Activated CD4-positive, alpha-beta T cell treated with anti-CD3 and anti-CD28 coated beads for 36 hours (primary cell): ENCODE measurements at regions not wholly inside any gene's neighbourhood (a gene's known extent, or its start where the extent isn't known, plus 50 kb on each side); places are given as distances from the start of the nearest gene placed in this dataset.

Experiments
- ATAC-seq: fragments of 200-7000 bp; cut with Tn5 transposase; one replicate; pipeline ENCODE4 v1.10.0; 2021; ENCODE audit warnings: mild to moderate bottlenecking, moderate library complexity
- CTCF ChIA-PET: fragments of 350-600 bp; sonication (Branson Sonifier 250); formaldehyde crosslinking; loops from one replicate; lab custom pipeline; 2021; ENCODE audit warnings: antibody characterized with exemption; lab: Charles Lee
- POLR2A ChIA-PET: fragments of 350-600 bp; sonication (Branson Sonifier 250); formaldehyde crosslinking; loops from one replicate; lab custom pipeline; 2021; ENCODE audit warnings: antibody characterized with exemption, inconsistent platforms; lab: Charles Lee
- DNase-seq: peaks from one replicate; pipeline ENCODE4 v3.0.0-alpha.2; 2020
- H3K27ac Mint-ChIP-seq: one replicate; pipeline ENCODE4 v1.8.0; 2021; ENCODE audit warnings: mixed read lengths
- H3K27me3 Mint-ChIP-seq: one replicate; pipeline ENCODE4 v1.8.0; 2021; ENCODE audit warnings: mixed read lengths
- H3K36me3 Mint-ChIP-seq: one replicate; pipeline ENCODE4 v1.8.0; 2021; ENCODE audit warnings: low read depth, mixed read lengths
- H3K4me1 Mint-ChIP-seq: one replicate; pipeline ENCODE4 v1.8.0; 2021; ENCODE audit warnings: mixed read lengths
- H3K4me3 Mint-ChIP-seq: one replicate; pipeline ENCODE4 v1.8.0; 2021; ENCODE audit warnings: mild to moderate bottlenecking, moderate library complexity, mixed read lengths
- H3K9me3 Mint-ChIP-seq: one replicate; pipeline ENCODE4 v1.8.0; 2021; ENCODE audit warnings: low read depth, mixed read lengths
- intact Hi-C, 2 experiments: fragments of 100-400 bp; cut with DNase I in 1 of 2; cut with micrococcal nuclease in 1 of 2; formaldehyde crosslinking; loops; one replicate each; pipeline versions ENCODE4 v1.14.2 to v1.15.1; 2022 to 2024; cut with DNase I, micrococcal nuclease

- ATAC-seq (no peak), DNase-seq (no peak)
- intact Hi-C loops, result no loop called here
- peaks cover 3% of the 10 kb centered on the region for H3K27me3 Mint-ChIP-seq
- no peaks in the 10 kb centered on the region for H3K9me3 Mint-ChIP-seq
- H3K4me1 Mint-ChIP-seq, result no peaks in the 10 kb centered on the region
- H3K4me3 Mint-ChIP-seq, result no peak overlapping the region
- no peaks in the 10 kb centered on the region for H3K36me3 Mint-ChIP-seq
- no peak overlapping the region for H3K27ac Mint-ChIP-seq
- ChIA-PET CTCF (no interaction called here), POLR2A (no interaction called here)
These were observed 651.6 kb upstream of the TBX3 start for GRCh38 chr12:115335594-115335993.

- no peaks in the 10 kb centered on the region for H3K4me1 Mint-ChIP-seq
- H3K36me3 Mint-ChIP-seq, result no peaks in the 10 kb centered on the region
- ChIA-PET CTCF (no interaction called here), POLR2A (no interaction called here)
- H3K27me3 Mint-ChIP-seq, result peaks cover 3% of the 10 kb centered on the region
- no peak for ATAC-seq
- no peak for DNase-seq
- intact Hi-C loops, result no loop called here
- no peak overlapping the region for H3K4me3 Mint-ChIP-seq
- H3K27ac Mint-ChIP-seq, result no peak overlapping the region
- no peaks in the 10 kb centered on the region for H3K9me3 Mint-ChIP-seq
These were observed 651.1 kb upstream of the TBX3 start for GRCh38 chr12:115335048-115335447.

GRCh38 chr12:115332945-115333344, 649.0 kb upstream of the TBX3 start:
- Mint-ChIP-seq H3K27me3 (peaks cover 3% of the 10 kb centered on the region), H3K27ac (no peak overlapping the region), H3K36me3 (no peaks in the 10 kb centered on the region), H3K4me1 (no peaks in the 10 kb centered on the region), H3K4me3 (no peak overlapping the region), H3K9me3 (no peaks in the 10 kb centered on the region)
- intact Hi-C loops, result no loop called here
- CTCF ChIA-PET, result no interaction called here
- no peak for DNase-seq
- POLR2A ChIA-PET, result no interaction called here
- ATAC-seq, result no peak

- Mint-ChIP-seq H3K4me1 (no peaks in the 10 kb centered on the region), H3K9me3 (no peaks in the 10 kb centered on the region), H3K4me3 (no peak overlapping the region), H3K27ac (no peak overlapping the region), H3K36me3 (no peaks in the 10 kb centered on the region), H3K27me3 (no peaks in the 10 kb centered on the region)
- intact Hi-C loops, result no loop called here
- no peak for ATAC-seq
- CTCF ChIA-PET, result no interaction called here
- POLR2A ChIA-PET, result interaction anchor here (0.6 kb wide), 1 partner anchor 656 kb away, joined by 3 read pairs; no protein-coding TSS in a partner anchor
- DNase-seq, result no peak
These were observed 641.9 kb upstream of the TBX3 start for GRCh38 chr12:115325858-115326257.

GRCh38 chr12:115324949-115325593, 641.1 kb upstream of the TBX3 start:
- CTCF ChIA-PET, result no interaction called here
- no peaks in the 10 kb centered on the region for H3K9me3 Mint-ChIP-seq
- no peaks in the 10 kb centered on the region for H3K4me1 Mint-ChIP-seq
- POLR2A ChIA-PET, result no interaction called here
- ATAC-seq, result no peak
- DNase-seq, result no peak
- H3K4me3 Mint-ChIP-seq, result no peak overlapping the region
- H3K27me3 Mint-ChIP-seq, result no peaks in the 10 kb centered on the region
- H3K36me3 Mint-ChIP-seq, result no peaks in the 10 kb centered on the region
- intact Hi-C loops, result no loop called here
- no peak overlapping the region for H3K27ac Mint-ChIP-seq

GRCh38 chr12:115323223-115323905, 639.4 kb upstream of the TBX3 start:
- Mint-ChIP-seq H3K36me3 (no peaks in the 10 kb centered on the region), H3K4me1 (no peaks in the 10 kb centered on the region), H3K27ac (no peak overlapping the region), H3K4me3 (no peak overlapping the region), H3K27me3 (no peaks in the 10 kb centered on the region), H3K9me3 (no peaks in the 10 kb centered on the region)
- no peak for ATAC-seq
- CTCF ChIA-PET, result no interaction called here
- intact Hi-C loops, result no loop called here
- DNase-seq, result no peak
- POLR2A ChIA-PET, result no interaction called here

GRCh38 chr12:115322275-115322674, 638.3 kb upstream of the TBX3 start:
- ATAC-seq (no peak), DNase-seq (no peak)
- H3K9me3 Mint-ChIP-seq, result no peaks in the 10 kb centered on the region
- no peaks in the 10 kb centered on the region for H3K36me3 Mint-ChIP-seq
- intact Hi-C loops, result no loop called here
- ChIA-PET POLR2A (no interaction called here), CTCF (no interaction called here)
- no peak overlapping the region for H3K4me3 Mint-ChIP-seq
- no peak overlapping the region for H3K27ac Mint-ChIP-seq
- H3K4me1 Mint-ChIP-seq, result no peaks in the 10 kb centered on the region
- H3K27me3 Mint-ChIP-seq, result no peaks in the 10 kb centered on the region

GRCh38 chr12:115320967-115321366, 637.0 kb upstream of the TBX3 start:
- intact Hi-C loops, result no loop called here
- Mint-ChIP-seq H3K27ac (no peak overlapping the region), H3K9me3 (no peaks in the 10 kb centered on the region), H3K27me3 (no peaks in the 10 kb centered on the region), H3K4me3 (no peak overlapping the region), H3K4me1 (no peaks in the 10 kb centered on the region), H3K36me3 (no peaks in the 10 kb centered on the region)
- CTCF ChIA-PET, result no interaction called here
- no peak for ATAC-seq
- POLR2A ChIA-PET, result no interaction called here
- no peak for DNase-seq

GRCh38 chr12:115320451-115320850, 636.5 kb upstream of the TBX3 start:
- H3K9me3 Mint-ChIP-seq, result no peaks in the 10 kb centered on the region
- POLR2A ChIA-PET, result no interaction called here
- DNase-seq, result no peak

GRCh38 chr12:115319446-115320040, 635.6 kb upstream of the TBX3 start:
- DNase-seq (no peak), ATAC-seq (no peak)
- no peaks in the 10 kb centered on the region for H3K4me1 Mint-ChIP-seq
- ChIA-PET CTCF (interaction anchor here (1.0 kb wide), 1 partner anchor 12 kb away, joined by 4 read pairs; no protein-coding TSS in a partner anchor), POLR2A (no interaction called here)
- H3K36me3 Mint-ChIP-seq, result no peaks in the 10 kb centered on the region
- H3K27ac Mint-ChIP-seq, result no peak overlapping the region
- intact Hi-C loops, result no loop called here
- H3K9me3 Mint-ChIP-seq, result no peaks in the 10 kb centered on the region
- H3K4me3 Mint-ChIP-seq, result no peak overlapping the region
- no peaks in the 10 kb centered on the region for H3K27me3 Mint-ChIP-seq

More at GRCh38 chr12:115320451-115320850, 636.5 kb upstream of the TBX3 start:
- Mint-ChIP-seq H3K36me3 (no peaks in the 10 kb centered on the region), H3K4me1 (no peaks in the 10 kb centered on the region), H3K4me3 (no peak overlapping the region), H3K27ac (no peak overlapping the region), H3K27me3 (no peaks in the 10 kb centered on the region)
- intact Hi-C loops, result no loop called here
- CTCF ChIA-PET, result interaction anchor here (1.0 kb wide), 1 partner anchor 13 kb away, joined by 4 read pairs; no protein-coding TSS in a partner anchor
- no peak for ATAC-seq

- H3K27me3 Mint-ChIP-seq, result no peaks in the 10 kb centered on the region
- ATAC-seq (no peak), DNase-seq (no peak)
- no peaks in the 10 kb centered on the region for H3K36me3 Mint-ChIP-seq
- H3K27ac Mint-ChIP-seq, result no peak overlapping the region
- H3K4me1 Mint-ChIP-seq, result no peaks in the 10 kb centered on the region
- no peaks in the 10 kb centered on the region for H3K9me3 Mint-ChIP-seq
- ChIA-PET POLR2A (no interaction called here), CTCF (no interaction called here)
- no peak overlapping the region for H3K4me3 Mint-ChIP-seq
- intact Hi-C loops, result no loop called here
These were observed 630.0 kb upstream of the TBX3 start for GRCh38 chr12:115313929-115314328.

- intact Hi-C loops, result no loop called here
- H3K4me1 Mint-ChIP-seq, result no peaks in the 10 kb centered on the region
- no peaks in the 10 kb centered on the region for H3K27me3 Mint-ChIP-seq
- no peak for DNase-seq
- ChIA-PET CTCF (no interaction called here), POLR2A (no interaction called here)
- ATAC-seq, result no peak
- no peaks in the 10 kb centered on the region for H3K36me3 Mint-ChIP-seq
- H3K27ac Mint-ChIP-seq, result no peak overlapping the region
- H3K9me3 Mint-ChIP-seq, result no peaks in the 10 kb centered on the region
- H3K4me3 Mint-ChIP-seq, result no peak overlapping the region
These were observed 628.9 kb upstream of the TBX3 start for GRCh38 chr12:115312901-115313300.
